ENCODE measurements at regions not wholly inside any gene's neighbourhood (a gene's known extent, or its start where the extent isn't known, plus 50 kb on each side); places are given as distances from the start of the nearest gene placed in this dataset.
"Not testable (repeated sequence)": the region's sequence is repeated elsewhere in the genome, so short reads cannot be mapped to it uniquely, and the experiment has no call there.

DNA sequence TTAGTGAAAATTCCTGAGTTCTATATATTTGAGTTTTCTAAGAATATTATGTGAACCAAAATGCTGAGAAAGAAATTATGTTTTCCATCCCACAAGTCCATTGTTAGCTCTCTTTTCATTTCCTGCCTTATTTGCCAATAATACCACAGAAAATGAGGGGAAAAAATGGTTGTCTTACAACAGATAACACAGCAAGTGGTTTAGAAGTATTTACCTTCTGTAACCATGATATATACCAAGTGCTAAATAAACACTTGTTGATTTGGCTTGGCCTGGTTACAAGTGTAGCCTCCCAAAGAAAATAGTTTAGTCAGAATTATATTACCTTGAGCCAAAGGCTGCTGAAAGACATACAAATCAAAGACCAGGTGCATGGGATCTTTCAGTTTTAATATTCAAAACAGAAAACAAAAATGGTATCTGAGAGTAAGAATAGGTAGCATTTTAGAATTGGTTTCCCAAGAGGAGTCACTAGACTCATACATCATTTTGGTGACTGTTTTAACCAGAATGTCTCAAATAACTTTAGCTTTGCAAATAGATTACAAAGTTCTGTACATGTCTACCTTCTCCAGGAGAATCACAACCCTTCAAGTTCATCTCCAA is 439.8 kb upstream of the DYNLRB2 start:
- intact Hi-C loops (cut with DNase I; ENCODE audit: low total_unique reads): no loop called here
- TF ChIP-seq POLR2A (IDR thresholded peaks at IDR 0.05): no peak
- TF ChIP-seq, protein P1, sequence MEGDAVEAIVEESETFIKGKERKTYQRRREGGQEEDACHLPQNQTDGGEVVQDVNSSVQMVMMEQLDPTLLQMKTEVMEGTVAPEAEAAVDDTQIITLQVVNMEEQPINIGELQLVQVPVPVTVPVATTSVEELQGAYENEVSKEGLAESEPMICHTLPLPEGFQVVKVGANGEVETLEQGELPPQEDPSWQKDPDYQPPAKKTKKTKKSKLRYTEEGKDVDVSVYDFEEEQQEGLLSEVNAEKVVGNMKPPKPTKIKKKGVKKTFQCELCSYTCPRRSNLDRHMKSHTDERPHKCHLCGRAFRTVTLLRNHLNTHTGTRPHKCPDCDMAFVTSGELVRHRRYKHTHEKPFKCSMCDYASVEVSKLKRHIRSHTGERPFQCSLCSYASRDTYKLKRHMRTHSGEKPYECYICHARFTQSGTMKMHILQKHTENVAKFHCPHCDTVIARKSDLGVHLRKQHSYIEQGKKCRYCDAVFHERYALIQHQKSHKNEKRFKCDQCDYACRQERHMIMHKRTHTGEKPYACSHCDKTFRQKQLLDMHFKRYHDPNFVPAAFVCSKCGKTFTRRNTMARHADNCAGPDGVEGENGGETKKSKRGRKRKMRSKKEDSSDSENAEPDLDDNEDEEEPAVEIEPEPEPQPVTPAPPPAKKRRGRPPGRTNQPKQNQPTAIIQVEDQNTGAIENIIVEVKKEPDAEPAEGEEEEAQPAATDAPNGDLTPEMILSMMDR (IDR thresholded peaks at IDR 0.05): no peak
- H3K4me3 ChIP-seq (ENCODE audit: low read depth, poor library complexity, severe bottlenecking): no peak overlapping the region
- DNase-seq (ENCODE audit: low spot score in 2 of 2): no peak

DNA sequence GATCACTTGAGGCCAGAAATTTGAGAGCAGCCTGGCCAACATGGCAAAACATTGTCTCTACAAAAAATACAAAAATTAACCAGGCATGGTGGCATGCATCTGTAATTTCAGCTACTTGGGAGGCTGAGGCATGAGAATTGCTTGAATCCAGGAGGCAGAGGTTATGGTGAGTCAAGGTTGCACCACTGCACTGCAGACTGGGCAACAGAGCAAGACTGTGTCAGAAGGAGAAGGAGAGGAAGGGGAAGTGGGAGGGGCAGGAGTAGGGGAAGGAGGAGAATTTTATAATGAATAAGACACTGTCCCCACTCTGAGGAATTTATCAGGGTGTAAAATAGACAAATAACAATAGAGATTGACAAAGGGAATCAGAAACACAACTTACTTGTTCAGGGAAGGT is 440.6 kb upstream of the DYNLRB2 start:
- intact Hi-C loops (cut with DNase I; ENCODE audit: low total_unique reads): no loop called here
- H3K4me3 ChIP-seq (ENCODE audit: low read depth, poor library complexity, severe bottlenecking): no peak overlapping the region
- TF ChIP-seq, protein P1 (IDR thresholded peaks at IDR 0.05): no peak
- no peak for TF ChIP-seq POLR2A (IDR thresholded peaks at IDR 0.05)
- DNase-seq (ENCODE audit: low spot score in 2 of 2): no peak

DNA sequence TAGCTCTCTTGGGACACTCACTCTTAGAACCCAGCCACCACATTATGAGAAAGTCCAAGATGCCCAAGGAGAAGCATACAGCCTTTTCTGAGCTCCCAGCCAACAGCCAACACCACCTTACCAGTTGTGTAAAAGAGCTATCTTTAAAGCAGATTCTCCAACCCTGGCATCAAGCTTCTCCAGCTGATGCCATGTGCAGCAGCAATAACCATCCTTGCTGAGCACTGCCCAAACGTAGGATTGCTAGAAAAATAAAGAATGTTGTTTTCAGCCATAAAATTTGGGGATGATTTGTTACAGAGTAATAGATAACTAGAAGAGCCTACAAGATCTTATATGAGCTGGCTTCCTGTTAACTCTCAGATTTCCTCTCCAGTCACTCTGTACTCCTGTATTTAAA is 443.7 kb upstream of the DYNLRB2 start:
- TF ChIP-seq, protein P1 (IDR thresholded peaks at IDR 0.05): no peak
- no peak for TF ChIP-seq POLR2A (IDR thresholded peaks at IDR 0.05)
- H3K4me3 ChIP-seq (ENCODE audit: low read depth, poor library complexity, severe bottlenecking): no peak overlapping the region
- intact Hi-C loops (cut with DNase I; ENCODE audit: low total_unique reads): no loop called here
- 82 to 96% methylated on average over 1 of the region's 1 CpG for WGBS, 2 donors
- DNase-seq (ENCODE audit: low spot score in 2 of 2): no peak

DNA sequence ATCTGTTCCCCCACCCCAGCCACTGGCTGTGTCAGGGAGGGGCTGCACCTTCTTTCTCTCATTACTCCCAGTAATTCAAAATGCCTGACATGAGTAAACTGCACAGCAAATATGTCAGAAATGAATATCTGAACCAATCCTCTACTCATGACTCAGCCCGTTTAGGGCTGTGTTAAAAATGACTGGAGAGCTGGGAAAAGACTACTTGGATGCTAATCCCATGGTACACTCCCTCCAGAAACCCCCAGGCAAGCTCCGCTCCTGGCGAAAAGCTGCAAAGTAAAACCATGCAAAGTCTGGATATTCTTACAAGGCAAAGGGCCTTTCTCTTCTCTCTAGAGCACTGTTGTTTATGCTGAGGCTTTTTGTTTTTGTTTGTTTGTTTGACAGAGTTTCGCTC is 448.1 kb upstream of the DYNLRB2 start:
- 60 to 68% methylated on average over 4 of the region's 4 CpGs for WGBS, 2 donors
- intact Hi-C loops (cut with DNase I; ENCODE audit: low total_unique reads): no loop called here
- DNase-seq (ENCODE audit: low spot score in 2 of 2): no peak
- TF ChIP-seq, protein P1 (IDR thresholded peaks at IDR 0.05): no peak
- no peak for TF ChIP-seq POLR2A (IDR thresholded peaks at IDR 0.05)
- H3K4me3 ChIP-seq (ENCODE audit: low read depth, poor library complexity, severe bottlenecking): no peak overlapping the region

DNA sequence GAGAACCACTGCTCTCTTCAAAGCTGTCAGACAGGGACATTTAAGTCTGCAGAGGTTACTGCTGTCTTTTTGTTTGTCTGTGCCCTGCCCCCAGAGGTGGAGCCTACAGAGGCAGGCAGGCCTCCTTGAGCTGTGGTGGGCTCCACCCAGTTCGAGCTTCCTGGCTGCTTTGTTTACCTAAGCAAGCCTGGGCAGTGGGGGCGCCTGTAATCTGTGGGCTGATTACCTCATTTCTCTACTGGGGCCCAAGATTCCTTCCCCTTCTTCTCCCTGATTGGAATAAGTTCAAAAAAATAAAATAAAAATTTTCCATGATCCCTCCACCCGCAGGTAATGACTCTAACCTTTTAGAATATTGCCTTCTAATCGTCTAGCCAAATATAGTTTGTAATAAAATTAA is 449.3 kb upstream of the DYNLRB2 start:
- H3K4me3 ChIP-seq (ENCODE audit: low read depth, poor library complexity, severe bottlenecking); intact Hi-C loops (cut with DNase I; ENCODE audit: low total_unique reads); DNase-seq (ENCODE audit: low spot score in 2 of 2): not testable (repeated sequence)
- 38 to 41% methylated on average over 4 of the region's 4 CpGs for WGBS, 2 donors

DNA sequence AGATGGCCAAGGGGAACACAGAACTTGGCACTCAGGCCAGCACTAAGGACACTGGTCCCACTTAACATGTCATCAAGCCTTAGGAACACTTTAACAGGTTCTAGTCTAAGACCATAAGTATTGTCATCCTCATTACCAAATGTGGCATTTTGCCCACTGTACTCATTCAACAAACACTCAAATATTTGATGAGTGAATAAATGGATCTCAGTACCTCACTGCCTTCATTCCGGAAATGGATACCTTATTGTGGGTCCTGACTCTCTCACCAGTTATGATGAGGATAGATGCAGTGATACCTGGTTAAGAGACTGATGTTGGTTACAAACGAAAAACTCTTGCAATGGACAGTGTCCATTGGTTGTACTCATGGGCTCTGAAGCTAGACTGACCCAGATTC is 455.2 kb upstream of the DYNLRB2 start:
- no peak for DNase-seq (ENCODE audit: low spot score in 2 of 2)
- no peak for TF ChIP-seq POLR2A (IDR thresholded peaks at IDR 0.05)
- TF ChIP-seq, protein P1 (IDR thresholded peaks at IDR 0.05): no peak
- 92 to 94% methylated on average over 2 of the region's 2 CpGs for WGBS, 2 donors
- intact Hi-C loops (cut with DNase I; ENCODE audit: low total_unique reads): no loop called here
- no peak overlapping the region for H3K4me3 ChIP-seq (ENCODE audit: low read depth, poor library complexity, severe bottlenecking)

All from lower leg skin (tissue), 4 donors.